Tibial nerve (tissue), 4 donors: ENCODE measurements at regions not wholly inside any gene's neighbourhood (a gene's known extent, or its start where the extent isn't known, plus 50 kb on each side); places are given as distances from the start of the nearest gene placed in this dataset.

ENCODE experiments used
- CTCF ChIP-seq, 5 experiments: fragments of 200-600 bp in 3 of 5; fragments of 450-650 bp in 2 of 5; sonication (generic) in 3 of 5; IDR thresholded peaks; one replicate each; pipeline ENCODE4 v1.5.1; 2016 to 2019; ENCODE audit warnings: antibody characterized with exemption in 5 of 5, mild to moderate bottlenecking in 3 of 5, moderate library complexity in 2 of 5
- EP300 ChIP-seq, 2 donors: sonication (generic); formaldehyde crosslinking; IDR thresholded peaks; one replicate each; pipeline ENCODE4 v1.6.1; 2017; ENCODE audit warnings: antibody characterized with exemption in 2 of 2, mild to moderate bottlenecking in 1 of 2
- POLR2A ChIP-seq, 2 donors: fragments of 450-650 bp; IDR thresholded peaks; one replicate each; pipeline ENCODE4 v1.6.1; 2017; ENCODE audit warnings: antibody characterized with exemption in 2 of 2, mild to moderate bottlenecking in 2 of 2, moderate library complexity in 2 of 2

DNA sequence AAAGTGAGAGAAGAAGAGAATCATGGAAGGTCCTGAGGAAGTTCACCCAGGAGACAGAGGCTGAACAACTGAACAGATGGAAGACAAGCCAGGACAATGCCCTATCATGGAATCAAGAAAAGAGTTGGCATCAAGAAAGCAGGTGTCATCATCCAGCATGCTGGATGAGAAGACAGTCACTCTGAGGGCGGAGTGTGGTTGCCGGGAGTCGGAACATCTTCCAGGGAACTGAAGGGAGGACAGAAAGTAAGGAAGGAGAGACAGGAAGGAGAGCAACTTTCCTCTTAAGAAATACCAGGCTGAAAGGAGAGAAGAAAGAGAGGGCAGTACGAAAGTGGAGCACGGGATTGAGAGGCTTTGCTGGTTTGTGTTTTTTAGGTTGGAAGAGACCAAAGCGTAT is 654.5 kb upstream of the CELF2 start:
- no peak for TF ChIP-seq CTCF (IDR thresholded peaks at IDR 0.05)
- no peak for TF ChIP-seq POLR2A (IDR thresholded peaks at IDR 0.05)
- no peak for TF ChIP-seq EP300 (IDR thresholded peaks at IDR 0.05)
